Kidney (tissue), 13 donors: ENCODE measurements at regions not wholly inside any gene's neighbourhood (a gene's known extent, or its start where the extent isn't known, plus 50 kb on each side); places are given as distances from the start of the nearest gene placed in this dataset.

ENCODE experiments used
- DNase-seq, 5 donors: peaks; one replicate each; pipeline ENCODE4 v3.0.0-alpha.2; 2013 to 2020
- FAIRE-seq: peaks from 2 replicates; lab custom pipeline; 2012; peaks lifted over from hg19 to GRCh38; lab: Jason Lieb, UNC
- H3K27ac ChIP-seq, 2 donors: one replicate each; pipeline ENCODE4 v1.7.0; 2013; ENCODE audit warnings: low read depth in 2 of 2, low read length in 2 of 2, inconsistent platforms in 1 of 2
- H3K27me3 ChIP-seq: one replicate; pipeline ENCODE4 v1.7.1; 2013; ENCODE audit warnings: low read length, inconsistent platforms; ENCODE audit not compliant: control insufficient read depth, insufficient read depth
- H3K36me3 ChIP-seq, 3 donors: one replicate each; pipeline versions ENCODE4 v1.7.0 to v1.7.1; 2013; ENCODE audit warnings: low read length in 3 of 3, control low read depth in 1 of 3, inconsistent platforms in 1 of 3; ENCODE audit not compliant: insufficient read depth in 3 of 3, control insufficient read depth in 2 of 3
- H3K4me1 ChIP-seq, 3 donors: one replicate each; pipeline versions ENCODE4 v1.7.0 to v1.7.1; 2013; ENCODE audit warnings: low read length in 3 of 3, inconsistent platforms in 1 of 3, low read depth in 1 of 3; ENCODE audit not compliant: control insufficient read depth in 2 of 3, insufficient read depth in 2 of 3
- H3K4me3 ChIP-seq, 3 donors: one replicate each; pipeline versions ENCODE4 v1.7.0 to v1.8.1; 2013; ENCODE audit warnings: low read length in 3 of 3, control low read depth in 1 of 3, inconsistent platforms in 1 of 3
- H3K9ac ChIP-seq, 3 donors: one replicate each; pipeline versions ENCODE4 v1.7.0 to v1.7.1; 2013; ENCODE audit warnings: low read length in 3 of 3, control low read depth in 1 of 3, inconsistent platforms in 1 of 3
- H3K9me3 ChIP-seq, 3 donors: one replicate each; pipeline versions ENCODE4 v1.7.0 to v1.7.1; 2013; ENCODE audit warnings: low read length in 3 of 3, control low read depth in 1 of 3, inconsistent platforms in 1 of 3; ENCODE audit not compliant: control insufficient read depth in 2 of 3, insufficient read depth in 1 of 3
- intact Hi-C: fragments of 100-400 bp; cut with DNase I; formaldehyde crosslinking; loops from one replicate; pipeline ENCODE4 v1.11.1; 2022
- TF ChIP-seq, protein P1 (sequence below): IDR thresholded peaks from 3 replicates; pipeline ENCODE4 v1.5.1; 2012; ENCODE audit warnings: mild to moderate bottlenecking, moderate library complexity, borderline replicate concordance; ENCODE audit not compliant: insufficient read depth; ENCODE audit errors: extremely low read depth
- donor health status: control.
- donor health status: control.
- donor health status: control.
- donor health status: control.
- donor health status: control.
- donor health status: DM: yes; HTN: yes; CAD: no.
- donor health status: Normal renal cell carcinoma (clear cell type).

DNA sequence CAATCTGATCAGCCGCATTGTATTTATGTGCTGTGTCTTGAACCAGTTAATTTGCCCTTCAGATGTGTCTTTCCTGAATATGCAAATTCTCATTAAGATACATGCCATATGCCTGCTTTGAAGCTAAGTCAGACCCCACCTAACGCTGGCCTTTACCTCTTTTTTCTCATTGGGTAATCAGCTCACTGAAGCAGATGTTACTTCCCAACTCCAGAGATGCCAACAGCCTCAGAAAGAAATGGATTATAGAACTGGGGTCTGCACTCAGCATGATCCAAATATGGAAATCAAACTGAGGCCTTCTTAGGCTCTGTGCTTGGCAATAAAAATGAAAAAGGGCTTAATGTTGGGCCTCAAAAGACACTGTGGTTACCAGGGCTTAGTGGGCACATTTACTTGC, 113.9 kb downstream of the FZD1 start:
- no peak overlapping the region for H3K9ac ChIP-seq
- no peak for FAIRE-seq
- H3K4me3 ChIP-seq = no peak overlapping the region
- no peak overlapping the region for H3K27ac ChIP-seq
- no peaks in the 10 kb centered on the region for H3K36me3 ChIP-seq
- TF ChIP-seq, protein P1, sequence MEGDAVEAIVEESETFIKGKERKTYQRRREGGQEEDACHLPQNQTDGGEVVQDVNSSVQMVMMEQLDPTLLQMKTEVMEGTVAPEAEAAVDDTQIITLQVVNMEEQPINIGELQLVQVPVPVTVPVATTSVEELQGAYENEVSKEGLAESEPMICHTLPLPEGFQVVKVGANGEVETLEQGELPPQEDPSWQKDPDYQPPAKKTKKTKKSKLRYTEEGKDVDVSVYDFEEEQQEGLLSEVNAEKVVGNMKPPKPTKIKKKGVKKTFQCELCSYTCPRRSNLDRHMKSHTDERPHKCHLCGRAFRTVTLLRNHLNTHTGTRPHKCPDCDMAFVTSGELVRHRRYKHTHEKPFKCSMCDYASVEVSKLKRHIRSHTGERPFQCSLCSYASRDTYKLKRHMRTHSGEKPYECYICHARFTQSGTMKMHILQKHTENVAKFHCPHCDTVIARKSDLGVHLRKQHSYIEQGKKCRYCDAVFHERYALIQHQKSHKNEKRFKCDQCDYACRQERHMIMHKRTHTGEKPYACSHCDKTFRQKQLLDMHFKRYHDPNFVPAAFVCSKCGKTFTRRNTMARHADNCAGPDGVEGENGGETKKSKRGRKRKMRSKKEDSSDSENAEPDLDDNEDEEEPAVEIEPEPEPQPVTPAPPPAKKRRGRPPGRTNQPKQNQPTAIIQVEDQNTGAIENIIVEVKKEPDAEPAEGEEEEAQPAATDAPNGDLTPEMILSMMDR = no peak
- intact Hi-C loops = no loop called here
- H3K9me3 ChIP-seq = no peaks in the 10 kb centered on the region
- H3K4me1 ChIP-seq = peaks cover 3% of the 10 kb centered on the region in 3 donors
- no peaks in the 10 kb centered on the region for H3K27me3 ChIP-seq
- no peak for DNase-seq

DNA sequence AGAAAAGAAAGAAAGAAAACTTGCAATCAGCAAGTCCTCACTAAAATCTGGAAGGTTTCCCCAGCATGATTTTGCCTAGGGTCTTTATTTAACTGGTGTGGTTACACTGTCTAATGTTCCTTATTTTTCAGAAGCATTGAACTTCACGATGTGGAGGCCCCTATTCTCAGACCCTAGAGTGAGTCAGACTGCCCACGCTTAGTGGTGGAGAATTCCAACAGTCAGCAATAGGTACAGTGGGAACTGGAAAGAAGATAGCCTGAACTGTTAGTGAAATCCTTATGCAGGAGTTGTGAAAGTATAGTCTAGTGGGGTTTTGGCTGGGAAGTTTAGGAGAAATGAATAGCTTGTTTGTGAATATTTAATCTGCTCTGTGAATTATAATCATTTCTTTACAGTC, 115.0 kb downstream of the FZD1 start:
- Histone ChIP-seq H3K27ac (no peak overlapping the region), H3K9me3 (no peaks in the 10 kb centered on the region), H3K4me1 (peaks cover 0 to 3% (median 3%) of the 10 kb centered on the region in 3 donors), H3K9ac (no peak overlapping the region), H3K4me3 (no peak overlapping the region), H3K27me3 (no peaks in the 10 kb centered on the region), H3K36me3 (no peaks in the 10 kb centered on the region)
- FAIRE-seq = no peak
- TF ChIP-seq, protein P1 = no peak
- intact Hi-C loops = no loop called here
- DNase-seq = no peak

DNA sequence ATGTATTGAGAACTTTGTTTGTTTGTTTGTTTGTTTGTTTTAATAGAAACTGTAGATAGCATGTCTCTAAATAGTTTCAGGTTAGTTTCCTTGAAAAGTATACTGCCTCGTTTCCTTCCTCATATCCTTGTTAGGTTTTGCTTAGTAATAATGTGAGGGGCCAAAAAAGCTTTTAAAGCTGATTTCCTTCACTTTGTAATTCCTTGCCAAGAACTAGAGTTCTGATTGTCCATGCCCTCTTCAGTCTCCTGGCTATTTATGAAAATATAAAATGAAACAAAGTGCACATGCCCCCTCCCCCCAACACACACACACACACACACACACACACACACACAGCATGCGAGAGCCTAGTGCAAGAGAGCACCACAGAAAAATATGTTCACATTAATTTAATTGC, 115.8 kb downstream of the FZD1 start:
- peaks cover 0 to 3% (median 0%) of the 10 kb centered on the region in 3 donors for H3K4me1 ChIP-seq
- H3K9me3 ChIP-seq = no peaks in the 10 kb centered on the region
- no peaks in the 10 kb centered on the region for H3K36me3 ChIP-seq
- H3K9ac ChIP-seq = no peak overlapping the region
- intact Hi-C loops = no loop called here
- H3K27me3 ChIP-seq = no peaks in the 10 kb centered on the region
- no peak overlapping the region for H3K4me3 ChIP-seq
- FAIRE-seq (no peak), DNase-seq (no peak)
- TF ChIP-seq, protein P1 = no peak
- no peak overlapping the region for H3K27ac ChIP-seq
